ENCODE measurements at regions not wholly inside any gene's neighbourhood (a gene's known extent, or its start where the extent isn't known, plus 50 kb on each side); places are given as distances from the start of the nearest gene placed in this dataset.

DNA sequence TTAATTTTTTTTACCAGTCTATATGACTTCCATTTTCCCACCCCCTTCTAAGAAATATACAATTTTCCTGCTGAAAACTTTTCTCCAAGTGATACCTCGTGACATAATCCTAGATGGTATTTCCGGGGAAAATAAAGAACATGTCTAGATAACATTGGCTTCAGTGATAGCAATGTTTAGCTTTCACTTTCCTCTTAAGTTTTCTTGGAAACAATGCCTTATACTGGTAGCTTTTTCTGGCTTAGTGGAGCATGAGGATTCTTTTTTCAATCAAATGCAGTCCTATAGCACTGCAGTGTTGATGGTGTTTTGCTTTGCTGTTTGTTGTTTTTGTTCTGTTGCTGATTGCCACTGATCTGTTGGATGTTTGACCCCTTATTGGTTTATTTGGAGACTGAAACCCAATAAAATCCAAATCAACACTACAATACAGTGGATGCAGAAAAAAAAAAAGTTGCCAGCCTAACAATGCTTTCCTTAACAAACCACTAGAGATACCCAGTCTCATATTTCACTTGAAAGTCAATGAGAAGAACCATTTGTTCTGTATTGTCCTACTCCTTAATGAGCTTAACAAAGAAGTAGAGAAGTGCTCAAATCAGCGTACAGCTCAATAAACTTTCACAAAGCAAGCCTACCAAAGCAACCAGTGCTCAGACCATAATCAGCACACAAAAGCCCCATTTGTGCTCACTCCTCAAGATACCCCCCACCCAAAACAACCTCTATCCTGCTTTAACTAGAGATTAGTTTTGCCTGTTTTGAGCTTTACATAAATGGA is 74.2 kb upstream of the GRAMD2B start:
- TF ChIP-seq, protein P1, sequence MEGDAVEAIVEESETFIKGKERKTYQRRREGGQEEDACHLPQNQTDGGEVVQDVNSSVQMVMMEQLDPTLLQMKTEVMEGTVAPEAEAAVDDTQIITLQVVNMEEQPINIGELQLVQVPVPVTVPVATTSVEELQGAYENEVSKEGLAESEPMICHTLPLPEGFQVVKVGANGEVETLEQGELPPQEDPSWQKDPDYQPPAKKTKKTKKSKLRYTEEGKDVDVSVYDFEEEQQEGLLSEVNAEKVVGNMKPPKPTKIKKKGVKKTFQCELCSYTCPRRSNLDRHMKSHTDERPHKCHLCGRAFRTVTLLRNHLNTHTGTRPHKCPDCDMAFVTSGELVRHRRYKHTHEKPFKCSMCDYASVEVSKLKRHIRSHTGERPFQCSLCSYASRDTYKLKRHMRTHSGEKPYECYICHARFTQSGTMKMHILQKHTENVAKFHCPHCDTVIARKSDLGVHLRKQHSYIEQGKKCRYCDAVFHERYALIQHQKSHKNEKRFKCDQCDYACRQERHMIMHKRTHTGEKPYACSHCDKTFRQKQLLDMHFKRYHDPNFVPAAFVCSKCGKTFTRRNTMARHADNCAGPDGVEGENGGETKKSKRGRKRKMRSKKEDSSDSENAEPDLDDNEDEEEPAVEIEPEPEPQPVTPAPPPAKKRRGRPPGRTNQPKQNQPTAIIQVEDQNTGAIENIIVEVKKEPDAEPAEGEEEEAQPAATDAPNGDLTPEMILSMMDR (IDR thresholded peaks at IDR 0.05), result no peak
- TF ChIP-seq POLR2A (IDR thresholded peaks at IDR 0.05), result no peak
